22Rv1 (cell line): ENCODE measurements at regions not wholly inside any gene's neighbourhood (a gene's known extent, or its start where the extent isn't known, plus 50 kb on each side); places are given as distances from the start of the nearest gene placed in this dataset.

ENCODE experiments used
- ZFX ChIP-seq: fragments of 450-650 bp; IDR thresholded peaks from 2 replicates; pipeline ENCODE4 v1.6.1; 2017; ENCODE audit warnings: antibody characterized with exemption, borderline replicate concordance
- TF ChIP-seq, protein P1 (sequence below): fragments of 450-650 bp; IDR thresholded peaks from 2 replicates; pipeline ENCODE4 v1.5.1; 2017; ENCODE audit warnings: mild to moderate bottlenecking

DNA sequence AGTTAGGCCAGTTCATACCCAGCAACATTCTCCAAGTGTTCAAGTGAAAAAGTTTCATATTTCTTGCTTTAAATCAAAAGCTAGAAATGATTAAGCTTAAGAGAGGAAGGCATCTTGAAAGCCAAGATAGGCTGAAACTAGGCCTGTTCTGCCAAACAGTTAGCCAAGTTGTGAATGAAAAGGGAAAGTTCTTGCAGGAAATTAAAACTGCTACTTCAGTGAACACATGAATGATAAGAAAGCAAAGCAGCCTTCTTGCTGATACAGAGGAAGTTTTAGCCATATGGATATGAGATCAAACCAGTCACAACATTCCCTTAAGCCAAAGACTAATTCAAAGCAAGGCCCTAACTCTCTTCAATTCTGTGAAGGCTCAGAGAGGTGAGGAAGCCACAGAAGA, 274.7 kb downstream of the TUSC7 start:
- TF ChIP-seq, protein P1, sequence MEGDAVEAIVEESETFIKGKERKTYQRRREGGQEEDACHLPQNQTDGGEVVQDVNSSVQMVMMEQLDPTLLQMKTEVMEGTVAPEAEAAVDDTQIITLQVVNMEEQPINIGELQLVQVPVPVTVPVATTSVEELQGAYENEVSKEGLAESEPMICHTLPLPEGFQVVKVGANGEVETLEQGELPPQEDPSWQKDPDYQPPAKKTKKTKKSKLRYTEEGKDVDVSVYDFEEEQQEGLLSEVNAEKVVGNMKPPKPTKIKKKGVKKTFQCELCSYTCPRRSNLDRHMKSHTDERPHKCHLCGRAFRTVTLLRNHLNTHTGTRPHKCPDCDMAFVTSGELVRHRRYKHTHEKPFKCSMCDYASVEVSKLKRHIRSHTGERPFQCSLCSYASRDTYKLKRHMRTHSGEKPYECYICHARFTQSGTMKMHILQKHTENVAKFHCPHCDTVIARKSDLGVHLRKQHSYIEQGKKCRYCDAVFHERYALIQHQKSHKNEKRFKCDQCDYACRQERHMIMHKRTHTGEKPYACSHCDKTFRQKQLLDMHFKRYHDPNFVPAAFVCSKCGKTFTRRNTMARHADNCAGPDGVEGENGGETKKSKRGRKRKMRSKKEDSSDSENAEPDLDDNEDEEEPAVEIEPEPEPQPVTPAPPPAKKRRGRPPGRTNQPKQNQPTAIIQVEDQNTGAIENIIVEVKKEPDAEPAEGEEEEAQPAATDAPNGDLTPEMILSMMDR, result no peak
- no peak for TF ChIP-seq ZFX
